Mesodermal cell (in vitro differentiated cells): ENCODE measurements at regions not wholly inside any gene's neighbourhood (a gene's known extent, or its start where the extent isn't known, plus 50 kb on each side); places are given as distances from the start of the nearest gene placed in this dataset.
"Not testable (repeated sequence)": the region's sequence is repeated elsewhere in the genome, so short reads cannot be mapped to it uniquely, and the experiment has no call there.

Experiments used
- H3K27ac ChIP-seq: 2 replicates; pipeline ENCODE4 v1.7.0; 2013; ENCODE audit warnings: mild to moderate bottlenecking, low read depth, low read length, moderate library complexity; ENCODE audit not compliant: severe bottlenecking
- H3K36me3 ChIP-seq: 2 replicates; pipeline ENCODE4 v1.7.1; 2013; ENCODE audit warnings: mild to moderate bottlenecking, low read length, moderate library complexity; ENCODE audit not compliant: control insufficient read depth, insufficient read depth
- H3K4me1 ChIP-seq: one replicate; pipeline ENCODE4 v1.7.1; 2013; ENCODE audit warnings: mild to moderate bottlenecking, low read length; ENCODE audit not compliant: insufficient read depth, control insufficient read depth, poor library complexity, severe bottlenecking
- H3K4me3 ChIP-seq: 2 replicates; pipeline ENCODE4 v1.7.0; 2013; ENCODE audit warnings: low read length, control low read depth, mild to moderate bottlenecking; ENCODE audit not compliant: insufficient read depth, poor library complexity, severe bottlenecking; ENCODE audit errors: extremely low read depth
- H3K9me3 ChIP-seq: 2 replicates; pipeline ENCODE4 v1.7.1; 2013; ENCODE audit warnings: mild to moderate bottlenecking, low read length, moderate library complexity; ENCODE audit not compliant: control insufficient read depth
- WGBS, 2 experiments: methylation state at CpG; one replicate each; pipeline ENCODE4 v1.1.5; 2013; ENCODE audit warnings: missing lambda C conversion rate in 2 of 2; ENCODE audit not compliant: insufficient coverage in 2 of 2; 5-methylcytosine and 5-hydroxymethylcytosine counted together

DNA sequence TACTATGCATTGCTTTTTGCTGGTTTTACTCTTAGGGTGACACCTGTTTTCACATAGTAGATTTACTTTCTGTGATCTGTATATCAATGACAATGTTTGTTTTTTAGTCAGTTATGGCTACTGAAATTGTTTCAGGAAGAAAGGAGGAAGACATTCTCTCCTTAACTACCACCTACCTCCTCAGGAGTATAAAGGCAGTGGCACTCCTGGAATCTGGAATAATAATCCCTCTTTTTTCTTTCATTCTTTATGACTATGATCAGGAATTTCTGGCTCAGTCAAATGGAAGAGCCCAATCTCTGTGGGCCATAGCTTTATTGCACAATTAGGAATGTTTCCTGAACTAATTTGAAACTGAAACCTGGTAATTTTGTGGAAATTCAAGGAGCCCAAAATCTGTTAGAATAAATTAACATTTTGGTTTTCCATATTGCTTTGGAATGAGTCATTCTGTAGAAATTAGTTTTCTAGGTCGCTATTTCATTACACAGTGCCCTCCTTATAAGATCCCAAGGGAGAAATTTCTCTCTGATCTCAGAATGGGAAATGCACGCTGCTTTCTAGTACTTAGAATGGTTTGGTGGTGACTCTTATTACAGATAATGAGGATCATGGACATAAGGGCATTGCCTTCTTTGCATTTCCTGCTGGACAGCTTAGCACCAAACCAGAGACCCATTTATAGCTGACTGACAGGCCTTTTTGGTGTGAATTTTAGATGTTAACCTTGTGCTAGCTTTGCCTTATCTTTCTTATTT lies 95.3 kb upstream of the VLDLR start:
- WGBS, 2 experiments: no CpG with 5 or more reads among the region's 2 CpGs
- H3K27ac ChIP-seq: no peak overlapping the region
- no peaks in the 10 kb centered on the region for H3K4me1 ChIP-seq
- H3K36me3 ChIP-seq: no peaks in the 10 kb centered on the region
- no peak overlapping the region for H3K4me3 ChIP-seq
- peaks cover 4% of the 10 kb centered on the region for H3K9me3 ChIP-seq

DNA sequence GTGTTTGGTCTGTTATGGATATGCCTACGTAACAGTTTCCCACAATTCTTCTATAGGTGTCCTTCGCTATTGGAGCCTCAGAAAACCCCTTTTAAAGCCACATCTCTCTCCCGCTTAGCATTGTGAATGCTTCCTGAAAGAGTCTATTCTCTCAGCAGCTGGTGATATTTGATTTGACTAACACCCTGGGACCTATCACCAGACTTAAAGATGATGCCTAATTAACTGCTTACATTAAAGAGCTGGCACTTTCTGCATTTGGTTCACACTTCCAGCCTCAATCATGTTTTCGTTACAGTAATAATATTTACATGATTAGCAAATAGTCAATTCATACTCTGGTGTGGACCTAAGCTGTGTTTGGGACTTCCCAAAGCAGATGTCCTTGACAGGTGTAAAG lies 90.1 kb upstream of the VLDLR start:
- H3K9me3 ChIP-seq: peaks cover 4% of the 10 kb centered on the region
- WGBS, 2 experiments: 95 to 100% methylated on average over 1 to 3 of the region's 4 CpGs
- H3K4me1 ChIP-seq: no peaks in the 10 kb centered on the region
- no peak overlapping the region for H3K4me3 ChIP-seq
- no peaks in the 10 kb centered on the region for H3K36me3 ChIP-seq
- no peak overlapping the region for H3K27ac ChIP-seq

DNA sequence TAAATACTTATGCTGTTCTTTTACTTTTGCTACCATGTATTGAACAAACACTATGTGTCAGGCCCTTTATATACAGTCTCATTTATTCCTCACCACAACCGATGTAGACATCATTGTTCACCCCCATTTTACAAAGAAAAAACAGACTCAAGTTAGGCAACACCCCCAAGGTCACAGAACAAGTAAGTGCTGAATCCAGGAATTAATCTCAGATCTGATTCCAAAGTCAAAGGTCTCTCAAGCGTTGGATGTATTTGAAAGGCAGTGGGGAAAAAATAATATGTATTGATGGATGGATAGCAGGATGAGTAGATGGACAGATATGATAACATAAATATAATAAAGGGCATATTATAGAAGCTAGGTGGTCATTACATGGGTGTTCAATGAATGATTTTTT lies 85.1 kb upstream of the VLDLR start:
- Histone ChIP-seq H3K27ac (no peak overlapping the region), H3K4me1 (no peaks in the 10 kb centered on the region), H3K36me3 (no peaks in the 10 kb centered on the region), H3K4me3 (no peak overlapping the region), H3K9me3 (no peaks in the 10 kb centered on the region)
- 100% methylated on average over 1 of the region's 2 CpGs; no CpG with 5 or more reads in 1 of the 2 experiments for WGBS, 2 experiments

DNA sequence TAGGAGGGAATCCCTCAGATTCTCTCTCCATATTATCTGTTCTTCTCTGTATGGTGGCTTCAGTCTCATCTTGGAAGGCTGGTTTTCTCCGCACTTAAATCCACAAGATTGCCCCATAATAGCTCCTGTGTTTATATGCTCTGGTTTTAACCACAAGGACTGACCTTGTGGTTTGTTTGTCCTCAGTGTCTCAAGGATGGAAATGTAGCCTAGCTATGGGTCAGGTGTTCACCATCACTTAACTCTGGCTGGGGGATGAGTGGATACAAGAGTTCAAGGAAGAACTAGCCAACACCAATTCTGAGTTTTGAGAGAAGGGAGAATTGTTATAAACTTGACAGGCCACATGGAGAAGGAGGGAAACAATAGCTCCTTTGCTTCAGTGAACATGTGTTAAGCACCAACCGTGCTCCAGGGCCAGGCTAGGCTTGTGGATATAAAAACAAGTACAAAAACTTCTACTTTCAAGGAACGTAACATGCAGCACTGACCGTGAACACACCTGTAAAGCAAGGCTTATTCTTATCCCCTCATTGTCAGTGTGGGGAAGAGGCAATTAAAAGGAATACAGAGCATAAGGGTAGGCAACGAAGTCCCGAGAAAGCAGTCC lies 75.6 kb upstream of the VLDLR start:
- 93 to 100% methylated on average over 2 to 4 of the region's 6 CpGs for WGBS, 2 experiments
- no peaks in the 10 kb centered on the region for H3K4me1 ChIP-seq
- no peak overlapping the region for H3K27ac ChIP-seq
- H3K4me3 ChIP-seq: no peak overlapping the region
- H3K36me3 ChIP-seq: no peaks in the 10 kb centered on the region
- no peaks in the 10 kb centered on the region for H3K9me3 ChIP-seq

DNA sequence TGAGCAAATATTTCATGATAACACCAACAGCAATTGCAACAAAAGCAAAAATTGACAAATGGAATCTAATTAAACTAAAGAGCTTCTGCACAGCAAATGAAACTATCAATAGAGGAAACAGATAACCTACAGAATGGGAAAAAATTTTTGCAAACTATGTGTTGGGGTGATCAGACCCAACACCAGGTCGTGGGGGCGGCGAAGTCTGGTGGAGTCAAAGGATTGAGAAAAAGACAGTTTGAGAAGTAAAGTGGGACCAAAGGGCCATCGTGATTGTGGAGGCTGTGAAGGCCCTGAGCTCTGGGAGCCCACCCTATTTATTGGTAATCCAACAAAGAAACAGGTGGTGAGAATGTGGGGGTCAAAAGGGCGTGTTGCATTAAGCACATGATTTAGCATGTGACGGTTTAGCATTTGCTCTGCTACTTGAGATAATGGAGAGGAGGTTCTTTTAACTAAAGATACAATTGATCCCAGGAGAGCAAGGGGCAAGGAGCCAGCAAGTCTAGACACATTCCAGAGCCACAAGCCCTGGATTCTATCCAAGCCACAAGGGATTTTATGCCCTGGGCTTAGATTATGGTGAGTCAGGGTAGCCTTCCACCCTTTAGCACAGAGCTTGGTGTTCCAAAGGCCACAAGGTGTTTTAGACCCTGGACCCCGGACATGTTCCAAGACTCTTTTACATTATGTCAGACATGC lies 65.5 kb upstream of the VLDLR start:
- H3K9me3 ChIP-seq, H3K36me3 ChIP-seq, H3K4me3 ChIP-seq, H3K27ac ChIP-seq: not testable (repeated sequence)
- WGBS, 2 experiments: 90 to 94% methylated on average over 5 to 6 of the region's 7 CpGs
- peaks cover 15% of the 10 kb centered on the region for H3K4me1 ChIP-seq

DNA sequence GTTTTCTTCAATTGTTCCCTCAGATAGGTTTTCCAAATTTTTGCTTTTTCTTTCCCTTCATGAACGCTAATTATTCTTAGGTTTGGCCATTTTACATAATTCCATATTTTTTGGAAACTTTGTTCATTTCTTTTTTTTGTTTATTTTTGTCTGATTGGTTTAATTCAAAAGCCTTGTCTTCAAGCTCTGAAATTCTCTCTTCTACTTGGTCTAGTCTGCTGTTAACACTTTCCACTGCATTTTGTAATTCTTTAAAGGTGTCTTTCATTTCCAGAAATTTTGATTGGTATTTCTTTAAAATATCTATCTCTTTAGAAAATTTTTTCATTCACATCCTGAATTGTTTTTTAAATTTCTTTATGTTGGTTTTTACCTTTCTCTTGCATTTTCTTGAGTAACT lies 63.9 kb upstream of the VLDLR start:
- H3K36me3 ChIP-seq: no peaks in the 10 kb centered on the region
- no peak overlapping the region for H3K4me3 ChIP-seq
- peaks cover 5% of the 10 kb centered on the region for H3K9me3 ChIP-seq
- WGBS, 2 experiments: no CpG with 5 or more reads among the region's 1 CpG
- H3K27ac ChIP-seq: no peak overlapping the region
- H3K4me1 ChIP-seq: peaks cover 17% of the 10 kb centered on the region

DNA sequence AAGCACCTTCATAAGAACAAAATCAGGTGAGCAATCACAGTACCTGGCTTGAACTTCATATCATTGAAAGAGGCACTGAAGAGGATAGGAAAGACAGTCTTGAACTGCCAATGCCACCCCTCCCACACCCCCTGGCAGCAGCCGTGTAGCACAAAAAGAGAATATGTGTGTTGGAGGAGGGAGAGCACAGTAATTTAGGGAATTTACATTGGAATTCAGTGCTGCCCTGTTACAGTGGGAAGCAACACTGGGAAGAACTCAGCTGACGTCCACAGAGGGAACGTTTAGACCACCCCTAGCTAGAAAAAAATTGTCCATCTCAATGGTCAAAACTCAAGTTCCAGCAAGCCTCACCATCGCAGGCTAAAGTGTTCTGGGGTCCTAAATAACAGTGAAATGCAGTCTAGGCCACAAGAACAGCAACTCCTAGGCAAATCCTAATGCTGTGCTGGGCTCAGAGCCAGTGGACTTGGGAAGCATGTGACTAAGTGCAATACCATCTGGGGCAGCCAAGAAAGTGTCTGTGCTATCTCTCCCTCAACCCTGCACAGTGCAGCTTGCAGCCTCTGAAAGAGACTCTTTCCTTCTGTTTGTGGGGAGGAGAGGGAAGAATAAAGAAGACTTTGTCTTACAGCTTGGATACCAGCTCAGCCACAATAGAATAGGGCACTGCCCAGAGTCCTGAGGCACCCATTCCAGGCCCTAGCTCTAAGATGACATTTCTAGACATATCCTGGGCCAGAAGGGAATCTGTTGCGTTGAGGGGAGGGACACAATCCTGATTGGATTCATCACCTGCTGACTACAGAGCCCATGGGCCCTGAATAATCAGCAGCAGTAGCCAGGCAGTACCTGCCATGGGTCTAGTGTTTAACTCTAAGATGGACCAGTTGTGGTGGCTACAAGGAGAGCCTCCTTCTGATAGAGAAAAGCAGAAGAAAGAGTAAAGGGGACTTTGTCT lies 62.1 kb upstream of the VLDLR start:
- peak overlapping the region; percentile 91 for H3K27ac ChIP-seq
- peaks cover 5% of the 10 kb centered on the region for H3K9me3 ChIP-seq
- H3K36me3 ChIP-seq: no peaks in the 10 kb centered on the region
- H3K4me3 ChIP-seq: no peak overlapping the region
- peaks cover 17% of the 10 kb centered on the region for H3K4me1 ChIP-seq
- 86 to 88% methylated on average over 2 of the region's 5 CpGs for WGBS, 2 experiments

DNA sequence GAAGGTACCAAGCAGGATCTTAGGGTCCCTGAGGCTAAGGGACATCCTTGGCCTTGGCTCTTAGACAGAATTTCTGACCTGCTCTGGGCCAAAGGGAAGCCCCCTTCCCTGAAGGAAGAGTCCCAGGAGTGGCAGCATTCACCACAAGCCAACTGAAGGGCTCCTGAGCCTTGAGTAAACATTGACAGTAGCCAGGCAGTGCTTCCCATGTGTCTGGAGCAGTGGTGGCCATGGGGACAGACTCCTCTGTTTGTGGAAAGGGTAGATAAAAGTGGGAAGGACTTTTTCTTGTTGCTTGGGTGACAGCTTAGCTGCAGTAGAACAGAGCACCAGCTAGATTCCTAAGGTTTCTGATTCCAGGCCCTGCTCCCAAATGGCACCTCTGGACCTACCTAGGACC lies 61.4 kb upstream of the VLDLR start:
- no peaks in the 10 kb centered on the region for H3K36me3 ChIP-seq
- H3K4me1 ChIP-seq: peaks cover 17% of the 10 kb centered on the region
- H3K9me3 ChIP-seq: peaks cover 5% of the 10 kb centered on the region
- H3K4me3 ChIP-seq: no peak overlapping the region
- peak overlapping the region; percentile 91 for H3K27ac ChIP-seq

DNA sequence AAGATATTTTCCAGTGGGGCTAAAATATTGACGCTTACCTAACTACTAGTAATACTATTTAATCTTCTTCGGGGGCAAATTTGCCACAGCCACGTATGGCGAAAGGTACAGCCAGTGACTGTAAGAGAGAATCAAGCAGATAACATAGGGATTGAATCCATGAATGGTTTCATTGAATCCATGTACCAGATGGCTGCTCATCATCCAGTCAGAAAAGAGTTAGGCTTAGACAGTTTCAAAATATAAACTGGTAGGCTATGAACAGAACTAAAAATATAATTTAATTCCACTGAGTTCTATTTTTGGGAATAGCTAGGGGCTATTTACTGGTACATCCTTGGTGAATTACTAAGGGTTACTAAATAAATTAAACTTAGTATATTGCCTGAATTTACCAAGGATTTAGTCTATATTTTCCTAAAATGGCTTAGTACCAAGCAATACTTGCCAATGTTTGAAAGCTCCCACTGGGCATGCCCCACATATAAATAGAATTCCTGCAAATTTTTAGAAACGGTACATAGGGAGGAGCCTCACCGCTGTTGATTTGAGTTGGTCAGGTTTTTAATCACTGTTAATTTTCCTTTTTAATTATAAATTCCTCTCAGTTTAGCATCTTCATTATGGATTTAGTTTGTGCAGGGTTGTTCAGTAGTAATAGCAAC lies 55.8 kb upstream of the VLDLR start:
- Histone ChIP-seq H3K4me1 (peaks cover 4% of the 10 kb centered on the region), H3K27ac (no peak overlapping the region), H3K9me3 (no peaks in the 10 kb centered on the region), H3K36me3 (no peaks in the 10 kb centered on the region), H3K4me3 (no peak overlapping the region)
- WGBS, 2 experiments: 100% methylated on average over 1 to 3 of the region's 6 CpGs

DNA sequence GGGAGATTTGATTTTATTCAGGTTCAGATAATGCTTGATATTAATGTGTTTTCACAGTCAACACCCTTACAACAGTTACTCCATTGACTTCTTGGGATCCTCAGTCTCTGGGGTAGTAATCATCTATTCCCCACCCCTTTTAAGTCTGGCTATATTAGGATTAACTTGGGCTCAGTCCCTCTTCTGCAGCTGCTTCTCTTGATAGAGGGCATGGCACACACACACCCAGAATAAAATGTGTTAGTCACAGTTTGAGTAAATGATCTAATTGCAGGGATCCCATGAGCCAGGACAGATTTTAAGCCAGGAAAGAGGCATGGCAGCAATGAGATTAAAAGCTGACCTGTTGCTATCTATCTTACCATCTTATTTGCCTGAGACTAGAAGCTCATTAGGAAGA lies 53.7 kb upstream of the VLDLR start:
- Histone ChIP-seq H3K27ac (no peak overlapping the region), H3K9me3 (no peaks in the 10 kb centered on the region), H3K4me3 (no peak overlapping the region), H3K36me3 (no peaks in the 10 kb centered on the region), H3K4me1 (peaks cover 8% of the 10 kb centered on the region)
